Esophagus muscularis mucosa (tissue), 4 donors: ENCODE measurements at regions not wholly inside any gene's neighbourhood (a gene's known extent, or its start where the extent isn't known, plus 50 kb on each side); places are given as distances from the start of the nearest gene placed in this dataset.

Experiments used
- DNase-seq: peaks from one replicate; pipeline ENCODE4 v3.0.0-alpha.2; 2017; ENCODE audit errors: extremely low spot score
- H3K27ac ChIP-seq, 4 donors: fragments of 200-600 bp; sonication (generic); replicated peaks in 1 of 4; 1 replicate in 3 of 4; 2 replicates in 1 of 4; pipeline ENCODE4 v1.5.1; 2016 to 2019; ENCODE audit warnings: mild to moderate bottlenecking in 1 of 4
- H3K27me3 ChIP-seq, 4 donors: fragments of 200-600 bp; sonication (generic); one replicate each; pipeline versions ENCODE4 v1.5.1 to v1.6.0; 2016 to 2019
- H3K36me3 ChIP-seq, 4 donors: fragments of 200-600 bp; sonication (generic); one replicate each; pipeline ENCODE4 v1.5.1; 2016 to 2019
- H3K4me1 ChIP-seq, 4 donors: fragments of 200-600 bp; sonication (generic); one replicate each; pipeline ENCODE4 v1.5.1; 2016 to 2019
- H3K4me3 ChIP-seq, 4 donors: fragments of 200-600 bp; sonication (generic); 1 replicate in 2 of 4; 2 replicates in 2 of 4; pipeline ENCODE4 v1.5.1; 2016 to 2019; ENCODE audit warnings: mild to moderate bottlenecking in 4 of 4, moderate library complexity in 1 of 4
- H3K9me3 ChIP-seq, 4 donors: fragments of 200-600 bp; sonication (generic); 1 replicate in 3 of 4; 2 replicates in 1 of 4; pipeline ENCODE4 v1.5.1; 2016 to 2019
- EP300 ChIP-seq: sonication (generic); formaldehyde crosslinking; IDR thresholded peaks from one replicate; pipeline ENCODE4 v1.6.1; 2017; ENCODE audit warnings: antibody characterized with exemption
- POLR2A ChIP-seq: fragments of 450-650 bp; IDR thresholded peaks from one replicate; pipeline ENCODE4 v1.6.1; 2017; ENCODE audit warnings: antibody characterized with exemption, moderate library complexity, mild to moderate bottlenecking, low read depth
- POLR2AphosphoS5 ChIP-seq, 2 donors: sonication (generic); formaldehyde crosslinking; IDR thresholded peaks; one replicate each; pipeline ENCODE4 v1.6.1; 2017; ENCODE audit warnings: antibody characterized with exemption in 2 of 2
- WGBS: methylation state at CpG from one replicate; pipeline ENCODE4 v1.1.5; 2018; 5-methylcytosine and 5-hydroxymethylcytosine counted together
- intact Hi-C: fragments of 100-400 bp; cut with DNase I; formaldehyde crosslinking; loops from one replicate; pipeline ENCODE4 v1.15.1; 2023
- TF ChIP-seq, protein P1 (sequence below), 3 experiments: fragments of 200-600 bp in 2 of 3; fragments of 450-650 bp in 1 of 3; sonication (generic) in 2 of 3; IDR thresholded peaks; one replicate each; pipeline ENCODE4 v1.5.1; 2017 to 2019; ENCODE audit warnings: antibody characterized with exemption in 3 of 3, mild to moderate bottlenecking in 2 of 3, moderate library complexity in 1 of 3

GRCh38 chr2:53150146-53150545 lies 617.5 kb upstream of the CHAC2 start:
- no peak for DNase-seq
- H3K36me3 ChIP-seq: no peaks in the 10 kb centered on the region
- intact Hi-C loops: no loop called here

GRCh38 chr2:53148221-53148620 lies 619.4 kb upstream of the CHAC2 start:
- H3K27me3 ChIP-seq: no peaks in the 10 kb centered on the region
- intact Hi-C loops: no loop called here
- 48% methylated on average over 3 of the region's 3 CpGs for WGBS

More at GRCh38 chr2:53150146-53150545, 617.5 kb upstream of the CHAC2 start:
- no peak overlapping the region for H3K27ac ChIP-seq
- TF ChIP-seq, protein P1, sequence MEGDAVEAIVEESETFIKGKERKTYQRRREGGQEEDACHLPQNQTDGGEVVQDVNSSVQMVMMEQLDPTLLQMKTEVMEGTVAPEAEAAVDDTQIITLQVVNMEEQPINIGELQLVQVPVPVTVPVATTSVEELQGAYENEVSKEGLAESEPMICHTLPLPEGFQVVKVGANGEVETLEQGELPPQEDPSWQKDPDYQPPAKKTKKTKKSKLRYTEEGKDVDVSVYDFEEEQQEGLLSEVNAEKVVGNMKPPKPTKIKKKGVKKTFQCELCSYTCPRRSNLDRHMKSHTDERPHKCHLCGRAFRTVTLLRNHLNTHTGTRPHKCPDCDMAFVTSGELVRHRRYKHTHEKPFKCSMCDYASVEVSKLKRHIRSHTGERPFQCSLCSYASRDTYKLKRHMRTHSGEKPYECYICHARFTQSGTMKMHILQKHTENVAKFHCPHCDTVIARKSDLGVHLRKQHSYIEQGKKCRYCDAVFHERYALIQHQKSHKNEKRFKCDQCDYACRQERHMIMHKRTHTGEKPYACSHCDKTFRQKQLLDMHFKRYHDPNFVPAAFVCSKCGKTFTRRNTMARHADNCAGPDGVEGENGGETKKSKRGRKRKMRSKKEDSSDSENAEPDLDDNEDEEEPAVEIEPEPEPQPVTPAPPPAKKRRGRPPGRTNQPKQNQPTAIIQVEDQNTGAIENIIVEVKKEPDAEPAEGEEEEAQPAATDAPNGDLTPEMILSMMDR (IDR thresholded peaks at IDR 0.05): no peak
- TF ChIP-seq POLR2A (no peak), POLR2AphosphoS5 (IDR thresholded peaks at IDR 0.05) (no peak), EP300 (no peak)
- H3K9me3 ChIP-seq: no peaks in the 10 kb centered on the region
- no peak overlapping the region for H3K4me3 ChIP-seq
- H3K4me1 ChIP-seq: no peaks in the 10 kb centered on the region
- H3K27me3 ChIP-seq: no peaks in the 10 kb centered on the region

DNA sequence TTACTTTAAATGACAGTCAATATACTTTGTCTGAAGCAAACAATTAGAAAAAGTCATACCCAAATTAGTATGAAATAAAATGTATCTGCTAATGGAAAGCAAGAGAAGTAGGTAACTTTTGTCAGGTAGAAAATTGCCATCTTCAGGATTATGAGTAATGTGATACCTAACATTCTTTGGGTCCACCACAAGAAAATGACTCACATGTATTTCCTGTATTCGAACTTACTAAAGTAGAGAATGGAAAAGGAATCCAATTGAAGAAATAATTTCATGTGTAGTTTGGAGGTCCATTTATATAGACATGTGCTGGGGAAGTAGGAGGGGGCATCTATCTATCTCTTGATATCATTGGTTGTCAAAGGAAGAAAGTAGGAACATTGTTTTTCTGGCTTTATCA lies 636.2 kb upstream of the CHAC2 start:
- no peak overlapping the region for H3K4me3 ChIP-seq
- 94% methylated on average over 1 of the region's 1 CpG for WGBS
- no peak for TF ChIP-seq POLR2A
- no peak for TF ChIP-seq EP300
- TF ChIP-seq, protein P1 (IDR thresholded peaks at IDR 0.05): no peak
- no peak for TF ChIP-seq POLR2AphosphoS5 (IDR thresholded peaks at IDR 0.05)
- intact Hi-C loops: no loop called here
- H3K36me3 ChIP-seq: no peaks in the 10 kb centered on the region
- no peak overlapping the region for H3K27ac ChIP-seq
- no peaks in the 10 kb centered on the region for H3K9me3 ChIP-seq
- H3K4me1 ChIP-seq: no peaks in the 10 kb centered on the region
- no peaks in the 10 kb centered on the region for H3K27me3 ChIP-seq
- no peak for DNase-seq

More at GRCh38 chr2:53148221-53148620, 619.4 kb upstream of the CHAC2 start:
- Histone ChIP-seq H3K9me3 (no peaks in the 10 kb centered on the region), H3K27ac (no peak overlapping the region), H3K4me3 (no peak overlapping the region), H3K36me3 (no peaks in the 10 kb centered on the region), H3K4me1 (no peaks in the 10 kb centered on the region)
- no peak for DNase-seq
- TF ChIP-seq, protein P1 (IDR thresholded peaks at IDR 0.05): no peak
- TF ChIP-seq POLR2AphosphoS5 (IDR thresholded peaks at IDR 0.05) (no peak), POLR2A (no peak), EP300 (no peak)

DNA sequence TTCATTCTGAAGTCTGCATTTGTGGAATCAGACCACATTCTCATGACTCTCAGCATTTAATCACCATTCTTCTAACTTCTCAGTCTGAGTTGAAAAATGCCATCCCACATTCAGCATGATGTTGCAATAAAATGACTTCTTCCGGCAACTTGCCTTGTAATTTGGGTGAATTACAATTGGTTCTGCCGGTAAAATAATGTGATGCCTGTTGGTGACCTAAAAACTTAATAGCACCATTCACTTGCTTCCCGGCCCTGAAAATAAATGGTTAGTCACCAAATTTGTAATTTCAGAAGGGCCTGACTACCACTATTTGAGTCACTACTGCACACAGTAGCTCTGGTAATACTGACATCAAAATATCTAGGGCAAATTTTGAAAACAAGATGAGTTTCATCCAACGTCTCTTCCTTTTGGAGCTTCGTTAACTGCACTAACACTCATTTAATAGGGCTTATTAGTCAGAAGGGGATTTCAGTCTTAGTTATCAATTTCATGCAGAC lies 637.1 kb upstream of the CHAC2 start:
- TF ChIP-seq POLR2A (no peak), EP300 (no peak), POLR2AphosphoS5 (IDR thresholded peaks at IDR 0.05) (no peak)
- TF ChIP-seq, protein P1 (IDR thresholded peaks at IDR 0.05): no peak
- Histone ChIP-seq H3K4me3 (no peak overlapping the region), H3K27ac (no peak overlapping the region), H3K36me3 (no peaks in the 10 kb centered on the region), H3K4me1 (no peaks in the 10 kb centered on the region), H3K9me3 (no peaks in the 10 kb centered on the region), H3K27me3 (no peaks in the 10 kb centered on the region)
- intact Hi-C loops: no loop called here
- WGBS: 89% methylated on average over 5 of the region's 5 CpGs
- no peak for DNase-seq

GRCh38 chr2:53129851-53130250 lies 637.8 kb upstream of the CHAC2 start:
- intact Hi-C loops: no loop called here
- no peak for TF ChIP-seq POLR2A
- TF ChIP-seq, protein P1 (IDR thresholded peaks at IDR 0.05): no peak
- TF ChIP-seq EP300: no peak
- TF ChIP-seq POLR2AphosphoS5 (IDR thresholded peaks at IDR 0.05): no peak
- Histone ChIP-seq H3K27ac (no peak overlapping the region), H3K4me1 (no peaks in the 10 kb centered on the region), H3K27me3 (no peaks in the 10 kb centered on the region), H3K36me3 (no peaks in the 10 kb centered on the region), H3K9me3 (no peaks in the 10 kb centered on the region), H3K4me3 (no peak overlapping the region)
- 90% methylated on average over 1 of the region's 1 CpG for WGBS
- no peak for DNase-seq
